NCI-H2171 treated with DMSO at 0.1 percent for 48 hours (cell line): ENCODE measurements at regions not wholly inside any gene's neighbourhood (a gene's known extent, or its start where the extent isn't known, plus 50 kb on each side); places are given as distances from the start of the nearest gene placed in this dataset.

Source experiments
- DNase-seq: peaks from one replicate; lab custom pipeline; 2025; lab: John Stamatoyannopoulos, UW

- no peak for DNase-seq
Observed at GRCh38 chr10:120369856-120370276, 87.2 kb upstream of the PLPP4 start.

GRCh38 chr10:120371856-120372255, 85.2 kb upstream of the PLPP4 start:
- no peak for DNase-seq

- DNase-seq, result no peak
Observed at GRCh38 chr10:120372917-120373316, 84.1 kb upstream of the PLPP4 start.

GRCh38 chr10:120375666-120376065, 81.4 kb upstream of the PLPP4 start:
- peak; percentile 7 for DNase-seq

- DNase-seq, result no peak
Observed at GRCh38 chr10:120381931-120382330, 75.1 kb upstream of the PLPP4 start.

GRCh38 chr10:120382360-120382759, 74.7 kb upstream of the PLPP4 start:
- DNase-seq, result no peak

GRCh38 chr10:120385992-120386391, 71.0 kb upstream of the PLPP4 start:
- DNase-seq, result no peak

GRCh38 chr10:120386896-120387295, 70.1 kb upstream of the PLPP4 start:
- DNase-seq, result no peak

- no peak for DNase-seq
Observed at GRCh38 chr10:120387326-120387725, 69.7 kb upstream of the PLPP4 start.

GRCh38 chr10:120392245-120392644, 64.8 kb upstream of the PLPP4 start:
- no peak for DNase-seq

GRCh38 chr10:120392671-120393079, 64.4 kb upstream of the PLPP4 start:
- DNase-seq, result no peak

- DNase-seq, result no peak
Observed at GRCh38 chr10:120394446-120394845, 62.6 kb upstream of the PLPP4 start.

- DNase-seq, result no peak
Observed at GRCh38 chr10:120396228-120396627, 60.8 kb upstream of the PLPP4 start.

GRCh38 chr10:120398180-120398579, 58.8 kb upstream of the PLPP4 start:
- no peak for DNase-seq

- DNase-seq, result no peak
Observed at GRCh38 chr10:120400601-120401000, 56.4 kb upstream of the PLPP4 start.

- no peak for DNase-seq
Observed at GRCh38 chr10:120402147-120402766, 54.8 kb upstream of the PLPP4 start.

- DNase-seq, result no peak
Observed at GRCh38 chr10:120403109-120403508, 53.9 kb upstream of the PLPP4 start.

GRCh38 chr10:120406376-120406775, 50.7 kb upstream of the PLPP4 start:
- no peak for DNase-seq
